ENCODE measurements at regions not wholly inside any gene's neighbourhood (a gene's known extent, or its start where the extent isn't known, plus 50 kb on each side); places are given as distances from the start of the nearest gene placed in this dataset.

GRCh38 chr5:27734838-27735237 is 696.5 kb upstream of the CDH9 start:
- TF ChIP-seq SPI1 (IDR thresholded peaks at IDR 0.05; ENCODE audit: borderline replicate concordance, low read depth) (no peak), GABPA (IDR thresholded peaks at IDR 0.05; ENCODE audit: low read depth) (no peak)

All from HL-60 (cell line).